ENCODE measurements at regions not wholly inside any gene's neighbourhood (a gene's known extent, or its start where the extent isn't known, plus 50 kb on each side); places are given as distances from the start of the nearest gene placed in this dataset.

DNA sequence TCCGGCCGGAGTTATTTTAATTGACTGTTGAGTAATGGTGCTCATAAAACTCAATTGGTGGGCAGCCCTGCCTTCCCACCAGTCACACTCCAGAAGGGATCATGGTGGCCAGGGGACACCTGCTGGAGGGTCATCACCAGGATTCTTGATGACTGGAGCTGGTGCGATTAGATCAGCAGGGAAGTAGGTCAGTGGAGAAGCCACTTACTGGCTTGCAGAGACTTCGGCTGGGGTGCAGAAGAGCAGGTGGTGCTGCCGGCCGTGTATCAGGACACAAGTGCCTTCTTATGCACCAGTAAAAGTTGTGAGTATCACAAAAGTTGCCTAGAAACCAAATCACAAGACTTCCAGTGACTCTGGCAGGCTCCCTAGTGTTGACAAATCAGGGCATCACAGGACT is 82.6 kb upstream of the CHCHD3 start:
- no peak overlapping the region for H3K27ac ChIP-seq (replicated peaks)
- no peak overlapping the region for H3K4me3 ChIP-seq (replicated peaks; ENCODE audit: insufficient read depth, low read length)
- TF ChIP-seq SPI1 (IDR thresholded peaks at IDR 0.05; ENCODE audit: borderline replicate concordance, low read depth) (no peak), POLR2AphosphoS5 (IDR thresholded peaks at IDR 0.05; ENCODE audit: low read depth) (no peak), GABPA (IDR thresholded peaks at IDR 0.05; ENCODE audit: low read depth) (no peak)
- TF ChIP-seq, protein P1, sequence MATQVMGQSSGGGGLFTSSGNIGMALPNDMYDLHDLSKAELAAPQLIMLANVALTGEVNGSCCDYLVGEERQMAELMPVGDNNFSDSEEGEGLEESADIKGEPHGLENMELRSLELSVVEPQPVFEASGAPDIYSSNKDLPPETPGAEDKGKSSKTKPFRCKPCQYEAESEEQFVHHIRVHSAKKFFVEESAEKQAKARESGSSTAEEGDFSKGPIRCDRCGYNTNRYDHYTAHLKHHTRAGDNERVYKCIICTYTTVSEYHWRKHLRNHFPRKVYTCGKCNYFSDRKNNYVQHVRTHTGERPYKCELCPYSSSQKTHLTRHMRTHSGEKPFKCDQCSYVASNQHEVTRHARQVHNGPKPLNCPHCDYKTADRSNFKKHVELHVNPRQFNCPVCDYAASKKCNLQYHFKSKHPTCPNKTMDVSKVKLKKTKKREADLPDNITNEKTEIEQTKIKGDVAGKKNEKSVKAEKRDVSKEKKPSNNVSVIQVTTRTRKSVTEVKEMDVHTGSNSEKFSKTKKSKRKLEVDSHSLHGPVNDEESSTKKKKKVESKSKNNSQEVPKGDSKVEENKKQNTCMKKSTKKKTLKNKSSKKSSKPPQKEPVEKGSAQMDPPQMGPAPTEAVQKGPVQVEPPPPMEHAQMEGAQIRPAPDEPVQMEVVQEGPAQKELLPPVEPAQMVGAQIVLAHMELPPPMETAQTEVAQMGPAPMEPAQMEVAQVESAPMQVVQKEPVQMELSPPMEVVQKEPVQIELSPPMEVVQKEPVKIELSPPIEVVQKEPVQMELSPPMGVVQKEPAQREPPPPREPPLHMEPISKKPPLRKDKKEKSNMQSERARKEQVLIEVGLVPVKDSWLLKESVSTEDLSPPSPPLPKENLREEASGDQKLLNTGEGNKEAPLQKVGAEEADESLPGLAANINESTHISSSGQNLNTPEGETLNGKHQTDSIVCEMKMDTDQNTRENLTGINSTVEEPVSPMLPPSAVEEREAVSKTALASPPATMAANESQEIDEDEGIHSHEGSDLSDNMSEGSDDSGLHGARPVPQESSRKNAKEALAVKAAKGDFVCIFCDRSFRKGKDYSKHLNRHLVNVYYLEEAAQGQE (IDR thresholded peaks at IDR 0.05; ENCODE audit: insufficient replicate concordance, low read depth): no peak
- TF ChIP-seq, protein P2, sequence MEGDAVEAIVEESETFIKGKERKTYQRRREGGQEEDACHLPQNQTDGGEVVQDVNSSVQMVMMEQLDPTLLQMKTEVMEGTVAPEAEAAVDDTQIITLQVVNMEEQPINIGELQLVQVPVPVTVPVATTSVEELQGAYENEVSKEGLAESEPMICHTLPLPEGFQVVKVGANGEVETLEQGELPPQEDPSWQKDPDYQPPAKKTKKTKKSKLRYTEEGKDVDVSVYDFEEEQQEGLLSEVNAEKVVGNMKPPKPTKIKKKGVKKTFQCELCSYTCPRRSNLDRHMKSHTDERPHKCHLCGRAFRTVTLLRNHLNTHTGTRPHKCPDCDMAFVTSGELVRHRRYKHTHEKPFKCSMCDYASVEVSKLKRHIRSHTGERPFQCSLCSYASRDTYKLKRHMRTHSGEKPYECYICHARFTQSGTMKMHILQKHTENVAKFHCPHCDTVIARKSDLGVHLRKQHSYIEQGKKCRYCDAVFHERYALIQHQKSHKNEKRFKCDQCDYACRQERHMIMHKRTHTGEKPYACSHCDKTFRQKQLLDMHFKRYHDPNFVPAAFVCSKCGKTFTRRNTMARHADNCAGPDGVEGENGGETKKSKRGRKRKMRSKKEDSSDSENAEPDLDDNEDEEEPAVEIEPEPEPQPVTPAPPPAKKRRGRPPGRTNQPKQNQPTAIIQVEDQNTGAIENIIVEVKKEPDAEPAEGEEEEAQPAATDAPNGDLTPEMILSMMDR (IDR thresholded peaks at IDR 0.05; ENCODE audit: insufficient read depth, low read length): no peak
- peaks cover 2% of the 10 kb centered on the region for H3K27me3 ChIP-seq (ENCODE audit: insufficient read depth, poor library complexity, severe bottlenecking)
- DNase-seq (ENCODE audit: low read depth in 1 of 2, low spot score in 1 of 2): no peak

DNA sequence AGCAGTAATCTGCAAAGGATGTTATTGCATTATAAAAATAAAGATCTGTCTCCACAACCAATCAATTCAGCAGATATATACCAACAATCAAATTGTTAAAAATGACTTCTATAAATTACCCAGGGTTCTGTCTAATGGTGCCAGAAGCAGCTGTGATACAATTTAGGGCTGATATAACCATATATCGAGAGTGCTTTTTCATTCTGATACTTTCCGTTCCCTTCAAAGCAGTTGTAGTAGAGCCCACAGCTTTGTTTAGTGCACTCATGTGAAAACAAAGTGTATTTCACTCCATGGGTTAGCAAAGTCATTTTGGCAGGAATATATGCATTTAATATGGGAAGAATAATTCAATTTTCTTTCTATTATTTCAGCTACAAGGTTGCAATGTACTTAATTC is 83.1 kb upstream of the CHCHD3 start:
- H3K27me3 ChIP-seq (ENCODE audit: insufficient read depth, poor library complexity, severe bottlenecking): peaks cover 2% of the 10 kb centered on the region
- DNase-seq (ENCODE audit: low read depth in 1 of 2, low spot score in 1 of 2): no peak
- H3K4me3 ChIP-seq (replicated peaks; ENCODE audit: insufficient read depth, low read length): no peak overlapping the region
- H3K27ac ChIP-seq (replicated peaks): no peak overlapping the region
- TF ChIP-seq, protein P2 (IDR thresholded peaks at IDR 0.05; ENCODE audit: insufficient read depth, low read length): no peak
- TF ChIP-seq, protein P1 (IDR thresholded peaks at IDR 0.05; ENCODE audit: insufficient replicate concordance, low read depth): no peak
- TF ChIP-seq SPI1 (IDR thresholded peaks at IDR 0.05; ENCODE audit: borderline replicate concordance, low read depth): no peak
- TF ChIP-seq GABPA (IDR thresholded peaks at IDR 0.05; ENCODE audit: low read depth): no peak
- no peak for TF ChIP-seq POLR2AphosphoS5 (IDR thresholded peaks at IDR 0.05; ENCODE audit: low read depth)

DNA sequence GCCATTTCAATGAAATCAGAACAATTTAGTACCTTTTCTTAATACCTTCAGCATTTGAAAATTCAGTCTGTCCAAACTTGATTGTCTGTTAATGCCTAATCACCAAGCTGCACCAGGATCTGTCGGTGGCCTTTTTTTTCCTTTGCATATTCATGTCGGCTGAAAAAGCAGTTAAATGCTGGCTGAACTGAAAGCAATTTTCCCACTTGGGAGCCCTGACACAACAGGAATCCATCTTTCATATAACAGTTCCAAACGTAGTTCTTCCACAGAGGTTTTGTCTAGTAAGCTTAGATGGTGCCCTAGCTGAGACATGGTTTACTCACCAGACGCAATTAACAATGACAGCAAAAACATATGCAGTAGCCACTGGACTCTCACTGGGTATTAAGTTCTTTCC is 83.6 kb upstream of the CHCHD3 start:
- TF ChIP-seq POLR2AphosphoS5 (IDR thresholded peaks at IDR 0.05; ENCODE audit: low read depth) (no peak), SPI1 (IDR thresholded peaks at IDR 0.05; ENCODE audit: borderline replicate concordance, low read depth) (no peak), GABPA (IDR thresholded peaks at IDR 0.05; ENCODE audit: low read depth) (no peak)
- TF ChIP-seq, protein P2 (IDR thresholded peaks at IDR 0.05; ENCODE audit: insufficient read depth, low read length): no peak
- TF ChIP-seq, protein P1 (IDR thresholded peaks at IDR 0.05; ENCODE audit: insufficient replicate concordance, low read depth): no peak
- no peak overlapping the region for H3K4me3 ChIP-seq (replicated peaks; ENCODE audit: insufficient read depth, low read length)
- DNase-seq (ENCODE audit: low read depth in 1 of 2, low spot score in 1 of 2): no peak
- H3K27ac ChIP-seq (replicated peaks): no peak overlapping the region
- H3K27me3 ChIP-seq (ENCODE audit: insufficient read depth, poor library complexity, severe bottlenecking): peaks cover 2% of the 10 kb centered on the region

Measured in HL-60 (cell line).